ENCODE measurements at regions not wholly inside any gene's neighbourhood (a gene's known extent, or its start where the extent isn't known, plus 50 kb on each side); places are given as distances from the start of the nearest gene placed in this dataset.

DNA sequence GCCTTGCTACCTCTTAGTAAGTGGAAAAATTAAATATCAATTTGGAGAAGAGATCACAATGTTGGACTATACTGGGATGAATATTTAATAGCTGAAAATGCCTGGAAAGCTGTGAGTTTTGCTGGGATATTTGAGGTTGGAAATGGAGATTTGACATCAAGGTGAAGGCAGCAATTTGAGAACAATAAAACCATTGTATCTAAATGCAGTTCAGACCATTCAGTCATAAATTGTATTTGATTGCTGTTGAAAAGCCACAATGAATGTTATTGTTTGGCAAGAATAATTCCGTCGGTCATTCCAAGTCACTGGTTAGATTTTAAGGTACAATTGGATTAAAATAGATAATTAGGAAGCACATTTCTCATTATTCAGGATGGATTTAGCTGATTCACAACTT lies 325.6 kb downstream of the HRH4 start:
- no peak for DNase-seq (ENCODE audit: low read depth in 2 of 2)

DNA sequence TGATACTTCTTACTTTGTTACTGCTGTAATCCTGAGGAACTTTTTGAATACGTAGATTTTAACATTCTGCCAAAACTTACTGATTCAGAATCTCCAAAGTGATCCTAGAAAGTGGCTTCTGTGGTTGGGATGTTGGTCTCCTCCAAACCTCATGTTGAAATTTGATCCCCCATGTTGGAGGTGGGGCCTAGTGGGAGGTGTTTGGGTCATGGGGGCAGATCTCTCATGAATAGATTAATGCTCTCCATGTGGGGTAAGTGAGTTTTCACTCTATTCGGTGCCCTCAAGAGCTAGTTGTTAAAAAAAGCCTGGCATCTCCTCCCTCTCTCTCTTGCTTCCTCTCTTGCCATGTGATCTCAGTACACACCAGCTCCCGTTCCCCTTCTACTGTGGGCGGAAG lies 329.9 kb downstream of the HRH4 start:
- no peak for DNase-seq (ENCODE audit: low read depth in 2 of 2)

DNA sequence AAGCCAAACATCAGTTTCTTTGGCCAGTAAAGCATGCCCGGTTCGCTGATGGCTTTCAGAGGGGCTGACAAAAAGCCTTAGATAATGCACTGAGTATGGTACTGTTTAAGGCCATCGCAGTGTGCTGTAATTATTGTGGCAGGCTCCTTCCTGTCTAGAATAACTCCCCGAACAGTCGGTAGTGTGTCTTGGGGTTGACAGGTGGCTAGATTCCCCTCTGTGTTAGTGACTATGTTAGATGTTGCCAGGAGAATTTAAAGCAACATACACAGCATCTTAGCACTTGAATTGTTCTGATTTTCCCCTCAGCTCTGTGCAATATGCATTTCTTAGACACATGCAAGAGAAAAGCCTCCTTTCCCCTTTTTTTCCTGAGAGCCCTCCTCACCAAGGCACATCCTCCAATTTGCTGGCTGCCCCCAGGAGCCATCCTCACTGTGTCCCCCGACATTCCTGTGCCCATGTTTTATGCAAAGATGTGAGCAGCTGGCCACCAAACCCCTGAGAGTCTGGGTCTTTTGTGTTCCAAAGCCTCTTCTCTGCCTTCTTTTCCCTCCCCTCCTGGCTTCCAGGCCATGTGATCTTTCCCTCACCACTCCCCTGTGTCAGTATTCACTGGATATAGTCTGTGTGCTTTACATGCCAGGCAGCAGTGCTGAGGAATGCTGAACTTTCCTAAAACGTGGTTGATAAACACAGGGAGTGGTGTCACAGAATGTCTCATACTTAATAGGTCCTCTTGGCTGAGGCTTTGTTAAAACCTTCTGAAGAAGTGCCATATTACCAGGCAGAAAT lies 331.5 kb downstream of the HRH4 start:
- no peak for DNase-seq (ENCODE audit: low read depth in 2 of 2)

DNA sequence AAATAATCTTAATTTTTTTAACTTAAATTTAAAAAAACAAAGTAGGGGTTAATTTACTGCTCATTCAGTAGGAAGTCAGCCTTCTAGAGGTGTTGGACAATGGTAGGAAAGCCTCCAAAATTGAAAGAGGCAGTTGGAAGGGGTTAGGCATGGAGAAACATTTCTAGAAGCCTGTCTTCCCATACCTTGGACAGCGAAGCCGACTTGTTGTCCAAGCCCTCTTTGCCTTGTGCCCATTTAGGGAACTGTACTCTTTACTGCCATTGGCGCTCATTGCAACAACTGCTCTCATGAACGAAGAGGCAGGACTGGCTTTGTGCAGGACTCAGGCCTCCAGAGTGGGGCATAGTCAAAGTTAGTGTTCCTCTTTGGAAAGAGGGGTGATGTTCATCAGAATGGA lies 333.3 kb downstream of the HRH4 start:
- DNase-seq (ENCODE audit: low read depth in 2 of 2) = no peak

DNA sequence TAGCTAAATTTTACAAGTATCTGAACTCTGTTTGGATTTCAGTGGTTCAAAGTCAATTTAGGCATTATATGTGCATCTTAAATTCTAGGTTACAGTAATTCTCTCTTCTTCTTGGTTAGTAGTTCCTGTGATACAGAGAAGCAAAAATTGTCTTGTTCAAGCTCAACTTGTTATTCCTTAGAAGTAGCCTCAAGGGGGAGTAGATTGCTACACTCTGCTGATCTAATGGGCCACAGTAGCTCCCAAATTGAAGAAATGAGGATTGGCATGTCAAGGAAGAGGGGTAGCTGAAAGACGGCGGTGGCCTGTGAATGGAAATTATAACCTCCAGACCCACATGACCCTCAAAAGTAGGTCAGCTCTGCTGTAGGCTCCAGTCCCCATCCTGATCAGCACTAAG lies 334.7 kb downstream of the HRH4 start:
- DNase-seq (ENCODE audit: low read depth in 2 of 2) = no peak

DNA sequence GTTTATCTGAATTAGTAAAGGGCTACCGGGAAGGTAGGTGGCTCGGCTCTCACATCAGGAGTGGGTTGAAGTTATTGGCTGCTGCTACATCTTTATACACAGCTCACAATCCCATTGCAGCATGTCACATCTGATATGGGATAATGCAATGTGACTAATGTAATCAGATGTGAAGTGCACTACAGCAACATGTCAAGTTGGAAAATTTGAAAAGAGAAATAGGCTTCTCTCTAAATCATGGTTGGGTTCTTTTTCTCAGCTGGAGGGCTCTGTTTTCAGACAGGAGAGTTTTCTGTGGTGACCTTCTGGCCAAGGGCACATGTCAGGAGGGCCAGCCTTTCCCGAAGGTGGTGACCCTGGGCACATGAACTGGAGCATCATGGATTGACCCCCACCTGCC lies 337.5 kb downstream of the HRH4 start:
- DNase-seq (ENCODE audit: low read depth in 2 of 2) = no peak

DNA sequence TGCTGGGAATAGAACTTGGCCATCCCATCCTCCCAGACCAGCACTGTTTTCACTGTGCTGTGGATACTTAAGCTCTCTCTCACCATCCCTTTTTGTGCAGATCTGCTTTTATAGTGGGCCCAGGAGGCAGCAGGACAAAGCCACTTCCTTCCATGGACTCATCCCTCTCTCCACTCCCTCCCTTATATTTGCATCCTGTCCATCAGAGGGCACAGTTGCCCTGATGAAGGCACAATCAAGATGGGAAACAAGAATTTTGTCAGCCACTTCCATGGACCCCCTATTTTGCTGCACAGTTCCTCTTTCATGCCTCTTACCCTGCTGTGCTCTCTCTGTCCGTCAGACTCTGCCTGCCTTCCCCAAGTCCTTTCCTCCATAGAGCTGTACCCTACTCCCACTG lies 338.7 kb downstream of the HRH4 start:
- no peak for DNase-seq (ENCODE audit: low read depth in 2 of 2)

DNA sequence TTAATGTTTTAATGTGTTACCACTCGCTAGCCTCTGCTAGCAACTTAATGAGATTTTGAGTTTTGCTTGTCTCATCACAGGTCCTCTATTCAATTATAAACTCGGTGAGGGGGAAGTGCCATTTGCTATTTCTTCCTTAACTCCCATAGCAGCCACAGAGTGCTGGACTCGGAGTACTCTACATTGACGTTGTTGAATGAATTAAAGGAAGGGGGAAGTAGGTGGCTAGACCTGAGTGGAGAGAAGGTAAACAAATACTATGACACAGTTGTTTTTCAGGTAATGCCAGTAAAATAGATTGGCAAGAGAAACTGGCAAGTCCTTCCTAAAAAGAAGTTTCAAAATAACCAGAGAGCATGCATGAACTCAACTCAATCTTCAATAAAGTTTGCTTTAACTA lies 339.3 kb downstream of the HRH4 start:
- no peak for DNase-seq (ENCODE audit: low read depth in 2 of 2)

DNA sequence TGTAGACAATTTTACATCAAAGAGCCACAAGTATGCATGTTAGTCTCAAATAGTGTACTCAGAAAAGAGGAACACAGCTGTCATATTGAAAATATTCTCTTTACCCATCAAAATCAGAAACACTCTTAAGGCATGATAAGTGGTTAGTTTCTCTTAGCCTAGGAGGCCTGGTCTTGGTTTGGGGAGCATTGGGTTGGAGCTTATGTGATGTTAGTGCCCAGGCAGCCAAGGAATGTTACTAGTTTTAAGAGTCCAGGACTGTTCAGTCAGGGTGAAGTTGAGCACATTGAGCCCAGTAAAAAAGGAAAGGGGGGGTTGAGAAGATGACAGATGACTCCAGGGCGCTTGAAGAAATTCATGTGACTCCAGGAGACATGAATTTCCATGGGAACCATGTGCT lies 340.6 kb downstream of the HRH4 start:
- no peak for DNase-seq (ENCODE audit: low read depth in 2 of 2)

DNA sequence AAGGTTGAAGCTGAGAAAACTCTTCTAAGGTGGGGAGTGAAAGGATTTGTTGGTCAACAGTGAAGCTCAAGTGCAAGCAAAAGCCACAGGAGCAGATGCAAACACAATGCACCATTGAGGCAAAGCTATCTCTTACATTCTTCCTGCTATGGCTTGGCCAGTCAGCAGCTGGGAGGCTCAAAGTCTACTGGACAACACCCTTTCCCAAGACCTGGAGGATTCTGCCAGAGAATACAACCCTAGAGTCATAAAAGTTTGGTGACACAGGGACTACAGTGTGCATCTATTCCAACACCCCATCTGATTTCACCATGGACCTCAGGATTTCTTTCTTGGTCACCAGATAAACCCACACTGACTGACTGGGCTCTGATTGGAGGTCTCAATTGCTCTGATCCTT lies 342.0 kb downstream of the HRH4 start:
- no peak for DNase-seq (ENCODE audit: low read depth in 2 of 2)

DNA sequence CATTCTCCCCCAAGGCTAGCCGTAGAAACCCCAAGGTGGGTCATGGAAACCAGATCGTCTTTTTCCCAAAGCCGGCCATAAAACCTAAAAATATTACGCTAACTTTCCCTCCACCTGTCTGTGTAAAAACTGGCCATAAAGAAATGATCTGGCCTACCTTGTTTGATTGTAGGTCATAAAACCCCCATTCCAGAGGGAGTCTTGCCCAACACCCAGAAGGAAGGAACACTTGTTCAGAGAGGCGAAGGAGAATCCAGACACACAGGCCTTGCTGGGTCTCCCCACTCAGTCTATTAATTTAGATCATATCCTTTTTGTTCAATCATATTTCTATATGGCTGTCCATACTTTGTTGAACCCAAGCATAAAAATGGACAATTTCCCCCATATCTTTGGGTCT lies 344.7 kb downstream of the HRH4 start:
- no peak for DNase-seq (ENCODE audit: low read depth in 2 of 2)

DNA sequence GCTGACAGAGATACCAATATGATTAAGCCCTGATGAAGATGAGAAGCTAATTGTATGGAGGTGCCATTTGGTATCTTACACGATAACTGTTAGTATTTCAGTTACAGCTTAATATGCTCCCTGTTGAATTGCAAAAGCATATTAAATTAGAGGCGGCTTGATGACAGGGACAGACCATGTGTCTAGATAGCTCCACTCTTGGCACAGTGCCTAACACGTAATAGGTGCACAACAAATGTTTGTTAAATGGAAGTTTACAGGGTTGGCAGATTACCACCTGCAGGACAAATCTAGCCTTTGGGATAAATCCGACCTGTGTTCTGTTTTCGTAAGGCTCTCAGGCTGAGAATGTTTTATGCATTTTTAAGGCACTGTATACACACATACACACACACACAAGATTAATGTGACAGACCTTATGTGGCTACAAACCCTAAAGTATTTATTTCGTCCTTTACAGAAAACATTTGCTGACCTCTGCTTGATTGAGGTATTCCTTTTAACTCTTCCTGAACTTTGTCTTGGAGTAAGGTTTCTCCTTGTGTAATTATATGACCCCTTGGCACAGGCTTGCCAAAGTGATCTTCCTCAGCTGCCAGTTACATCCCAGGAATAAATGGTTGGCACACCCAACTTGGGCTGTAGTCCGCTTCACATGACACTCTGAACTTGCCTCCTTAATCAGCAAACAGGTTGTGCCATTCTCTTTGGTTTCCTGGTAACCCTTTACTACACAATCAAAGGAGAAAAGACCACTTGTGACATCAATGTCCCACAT lies 348.9 kb downstream of the HRH4 start:
- no peak for DNase-seq (ENCODE audit: low read depth in 2 of 2)

DNA sequence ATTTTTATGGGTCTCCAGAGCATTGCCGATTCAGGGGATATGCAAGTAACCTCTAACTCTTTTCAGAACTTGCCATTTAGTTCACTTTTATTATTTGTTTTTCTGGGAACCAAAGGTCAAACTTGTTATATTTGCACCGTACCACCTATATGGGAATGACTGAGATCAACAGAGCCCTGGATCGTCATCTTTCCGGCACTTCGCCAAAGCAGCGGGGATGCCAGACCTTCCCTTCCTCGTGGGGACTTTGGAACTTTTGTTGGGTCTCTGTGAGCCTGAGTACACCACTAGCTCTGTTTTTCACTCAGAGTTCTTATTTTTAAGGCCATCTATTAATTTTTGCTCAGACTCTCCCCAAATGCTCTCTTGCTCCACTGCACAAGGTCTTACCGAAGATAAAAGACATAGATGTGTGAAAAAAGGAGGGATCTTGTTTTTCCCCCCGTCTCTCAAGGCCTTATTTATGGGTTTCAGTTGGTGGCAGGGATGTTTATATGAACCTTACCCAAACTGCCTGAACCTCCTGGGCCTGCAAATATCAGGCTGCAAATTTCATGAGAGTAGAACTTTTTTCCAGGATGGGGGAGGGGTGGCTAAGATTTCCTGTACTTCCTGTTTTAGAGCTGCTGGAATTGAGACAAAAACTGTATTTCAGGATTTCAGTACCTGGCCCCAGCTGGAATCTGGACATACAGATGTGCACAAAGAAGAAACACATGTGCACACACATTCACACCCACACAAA lies 350.3 kb downstream of the HRH4 start:
- no peak for DNase-seq (ENCODE audit: low read depth in 2 of 2)

DNA sequence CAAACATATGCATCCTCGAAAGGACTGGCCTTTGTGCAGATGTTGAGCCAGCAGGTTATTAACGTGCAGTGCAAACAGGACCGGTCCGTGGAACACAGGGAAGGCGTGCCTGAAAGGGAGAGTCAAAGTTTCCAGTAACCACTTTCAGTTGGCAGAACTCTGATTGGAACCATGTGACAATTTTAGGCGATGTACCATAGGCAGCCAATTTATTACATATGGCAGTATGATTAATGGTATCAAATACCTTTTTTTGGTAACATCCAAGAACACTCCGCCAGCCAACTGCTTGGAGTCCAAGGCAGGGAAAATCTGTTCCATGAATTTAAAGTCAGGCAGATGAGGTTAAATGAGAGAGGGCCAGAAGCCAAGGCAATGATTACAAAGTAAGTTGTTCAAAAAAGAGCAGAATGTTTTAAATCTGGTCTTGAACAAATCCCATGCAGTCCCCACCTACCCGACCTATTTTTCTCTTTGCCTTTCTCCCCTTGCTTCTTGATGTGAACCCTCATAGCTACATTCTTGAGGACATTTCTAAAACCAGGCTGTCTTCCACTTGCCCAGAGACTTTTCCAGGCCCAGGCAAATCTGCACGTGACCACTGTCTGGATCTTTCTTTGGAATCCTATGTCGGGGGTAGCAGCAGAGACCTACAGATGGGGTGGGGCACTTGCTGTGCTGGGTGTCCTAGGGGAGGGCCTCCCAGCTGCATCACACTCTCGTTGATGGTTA lies 351.7 kb downstream of the HRH4 start:
- DNase-seq (ENCODE audit: low read depth in 2 of 2) = no peak

DNA sequence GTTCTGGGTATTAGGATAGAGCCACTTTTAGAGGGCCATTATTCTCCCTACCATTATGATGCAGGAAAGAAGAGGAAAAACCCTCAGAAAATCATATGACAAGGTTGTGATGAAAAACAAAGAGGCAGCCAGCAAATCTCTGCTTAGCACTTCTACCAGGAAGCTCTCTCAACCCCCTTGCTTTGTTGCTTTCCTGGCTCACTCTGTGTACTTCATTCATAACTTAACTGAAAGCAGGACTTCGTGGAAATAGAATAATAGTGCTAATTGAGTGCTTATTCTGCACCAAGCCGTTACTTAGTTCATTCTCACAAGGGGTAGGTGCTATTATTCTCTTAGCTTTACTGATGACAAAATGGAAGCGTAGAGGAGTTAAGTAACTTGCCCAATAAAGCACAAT lies 354.1 kb downstream of the HRH4 start:
- DNase-seq (ENCODE audit: low read depth in 2 of 2) = no peak

DNA sequence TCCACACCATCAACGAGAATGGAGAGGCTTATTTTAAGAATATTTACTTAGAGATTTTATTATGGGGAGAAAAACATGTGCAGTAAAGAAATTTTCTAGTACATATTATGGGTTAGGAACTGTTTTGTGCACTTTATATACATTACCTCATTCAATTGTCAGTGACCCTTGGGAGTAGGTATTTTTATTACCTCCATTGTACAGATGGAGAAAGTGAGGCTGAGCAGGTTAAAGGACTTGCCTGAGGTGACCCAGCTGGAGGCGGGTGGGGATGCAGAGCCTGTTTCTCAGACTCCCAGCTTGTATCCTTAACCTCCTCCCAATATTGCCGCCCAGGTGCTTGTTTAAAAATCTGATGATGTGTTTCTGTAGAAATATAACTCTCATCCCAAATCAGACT lies 356.7 kb downstream of the HRH4 start:
- DNase-seq (ENCODE audit: low read depth in 2 of 2) = no peak

DNA sequence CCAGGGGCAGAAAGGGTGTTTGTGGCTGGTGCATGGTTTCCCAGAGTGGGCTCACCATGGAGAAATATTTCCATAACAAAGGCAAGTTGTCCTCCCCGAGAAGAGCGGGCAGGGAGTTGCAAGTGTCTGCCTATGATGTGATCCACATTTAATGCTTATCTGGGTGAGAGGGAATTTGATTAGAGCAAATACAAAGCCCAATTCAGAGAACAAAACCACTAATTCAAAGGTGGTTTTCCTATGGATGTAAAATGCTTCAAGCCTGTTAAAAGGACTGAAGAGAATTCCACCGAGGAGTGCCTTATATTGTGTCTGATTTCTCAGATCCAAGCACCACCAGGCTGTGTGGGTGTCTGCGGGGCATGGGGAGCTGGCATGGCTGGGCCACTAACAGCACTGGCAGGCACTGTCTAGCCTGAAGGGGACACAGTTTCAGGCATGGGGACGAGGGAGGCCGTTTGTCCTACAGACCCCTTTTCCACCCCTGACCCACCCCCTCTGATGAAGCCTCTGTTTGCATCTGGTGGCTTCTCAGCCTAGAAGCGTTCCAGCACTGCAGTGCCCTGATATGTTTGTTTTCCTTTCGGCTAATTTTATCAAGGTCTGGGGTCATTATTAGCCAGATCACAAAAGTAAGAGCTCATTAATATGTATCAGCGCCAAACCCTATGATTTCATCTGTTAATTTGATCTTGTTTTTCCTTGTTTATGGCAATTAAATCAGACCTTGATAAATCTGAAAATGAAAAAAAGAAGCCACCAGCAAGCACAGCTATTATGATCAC lies 357.3 kb downstream of the HRH4 start:
- no peak for DNase-seq (ENCODE audit: low read depth in 2 of 2)

DNA sequence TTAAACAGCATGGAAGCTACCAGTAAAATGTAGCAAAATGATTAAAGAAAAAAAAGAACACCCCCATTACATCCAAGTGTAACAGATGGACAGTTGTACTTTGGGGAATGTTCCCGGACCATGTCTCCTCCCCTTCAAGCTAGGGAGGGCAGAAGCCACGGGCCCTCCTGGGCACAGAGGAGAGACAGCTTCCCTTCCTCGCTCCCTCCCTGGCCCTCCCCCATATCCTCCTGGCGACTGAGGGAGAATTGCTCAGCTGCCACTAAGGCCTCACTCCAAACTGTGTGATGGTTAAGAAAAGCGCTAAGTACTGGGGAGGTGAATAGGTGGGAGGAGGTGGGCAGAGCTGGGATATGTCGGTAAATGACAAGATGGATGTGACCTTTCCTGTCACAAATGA lies 358.0 kb downstream of the HRH4 start:
- DNase-seq (ENCODE audit: low read depth in 2 of 2) = no peak

DNA sequence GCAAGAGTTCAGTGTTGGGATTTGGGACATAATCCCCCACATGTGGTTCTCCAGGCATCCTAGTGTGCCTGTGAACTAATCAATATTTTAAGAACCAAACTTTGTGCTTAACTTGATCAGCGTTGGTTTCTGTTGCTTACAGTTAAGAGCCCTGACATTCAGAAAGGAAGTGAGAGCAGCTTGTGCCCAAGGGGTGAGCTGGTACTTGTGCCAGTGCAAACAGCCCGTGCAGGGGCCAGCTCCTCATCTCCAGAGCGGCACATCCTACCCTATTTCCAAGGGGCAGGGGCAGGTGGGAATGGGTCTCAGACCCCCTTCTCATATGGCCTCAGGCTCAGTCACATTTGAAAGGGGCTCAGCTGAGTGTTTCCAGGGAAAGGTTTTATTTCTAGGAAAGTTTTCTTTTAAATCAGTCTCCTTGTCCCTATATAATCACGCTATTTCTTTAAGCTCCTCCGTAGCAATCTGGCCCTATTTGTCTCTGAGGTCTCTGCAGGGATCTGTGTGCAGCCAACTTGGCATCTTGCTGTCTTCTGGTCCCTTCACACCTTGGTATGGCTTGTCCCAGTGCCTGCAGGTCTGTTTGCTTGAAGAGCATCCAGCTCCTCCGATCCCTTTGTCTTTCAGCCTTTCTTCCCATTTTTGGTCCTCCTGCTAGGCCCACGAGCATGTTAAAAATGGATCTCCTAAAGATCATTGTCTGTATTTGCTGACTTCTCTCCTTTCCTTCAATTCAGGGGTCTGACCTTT lies 358.9 kb downstream of the HRH4 start:
- no peak for DNase-seq (ENCODE audit: low read depth in 2 of 2)

DNA sequence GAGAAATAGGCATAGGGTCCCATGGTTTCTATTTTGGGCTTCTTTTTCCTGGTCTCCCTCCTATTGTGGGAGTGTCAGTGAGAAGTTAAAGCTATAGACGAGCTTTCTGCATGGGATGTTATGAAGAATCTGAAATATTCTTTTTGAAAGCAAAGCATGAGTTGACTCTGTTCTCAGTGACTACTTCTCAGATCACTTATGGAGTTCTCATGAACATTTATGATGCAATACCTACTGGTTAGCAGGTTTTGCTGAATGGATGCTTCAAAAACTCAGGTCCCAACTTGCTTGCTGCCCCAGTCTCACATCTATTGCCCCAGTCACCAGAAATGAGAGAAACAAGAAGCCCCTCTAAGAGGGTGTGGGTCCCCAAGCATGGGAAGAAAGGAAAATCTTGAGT lies 365.0 kb downstream of the HRH4 start:
- no peak for DNase-seq (ENCODE audit: low read depth in 2 of 2)

DNA sequence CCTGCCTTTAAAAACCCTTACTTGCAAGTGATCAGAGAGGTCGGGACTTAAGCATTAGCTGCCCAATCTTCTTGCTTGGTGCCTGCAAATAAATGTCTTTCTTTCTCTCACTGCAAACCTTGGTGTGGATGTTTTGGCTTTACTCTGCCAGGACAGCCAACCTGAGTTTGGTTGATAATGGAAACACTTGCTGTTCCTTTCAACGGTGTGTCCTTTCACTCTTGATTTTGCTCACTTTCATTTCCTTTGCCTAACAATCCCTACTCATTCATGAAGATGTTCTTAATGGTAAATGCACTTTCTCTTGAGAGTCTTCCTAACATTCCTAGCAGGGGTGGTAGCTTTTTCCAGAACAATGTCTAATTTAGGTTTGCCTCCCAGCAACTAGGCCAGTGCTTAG lies 366.2 kb downstream of the HRH4 start:
- no peak for DNase-seq (ENCODE audit: low read depth in 2 of 2)

Data from stimulated activated CD4-positive, alpha-beta T cell treated with anti-CD3 and anti-CD28 coated beads, Interleukin-1b, Interleukin-23, amount 100 ng/mL, for 1 hour (primary cell).